Neural progenitor cell (in vitro differentiated cells): ENCODE measurements at regions not wholly inside any gene's neighbourhood (a gene's known extent, or its start where the extent isn't known, plus 50 kb on each side); places are given as distances from the start of the nearest gene placed in this dataset.

Experiments
- EZH2 ChIP-seq: fragments of 200-600 bp; sonication (generic); IDR thresholded peaks from 2 replicates; pipeline ENCODE4 v1.6.1; 2017; ENCODE audit warnings: antibody characterized with exemption, mild to moderate bottlenecking, moderate library complexity
- TF ChIP-seq, protein P1 (sequence below): fragments of 200-600 bp; sonication (generic); IDR thresholded peaks from 2 replicates; pipeline ENCODE4 v1.5.1; 2017; ENCODE audit warnings: antibody characterized with exemption, mild to moderate bottlenecking

DNA sequence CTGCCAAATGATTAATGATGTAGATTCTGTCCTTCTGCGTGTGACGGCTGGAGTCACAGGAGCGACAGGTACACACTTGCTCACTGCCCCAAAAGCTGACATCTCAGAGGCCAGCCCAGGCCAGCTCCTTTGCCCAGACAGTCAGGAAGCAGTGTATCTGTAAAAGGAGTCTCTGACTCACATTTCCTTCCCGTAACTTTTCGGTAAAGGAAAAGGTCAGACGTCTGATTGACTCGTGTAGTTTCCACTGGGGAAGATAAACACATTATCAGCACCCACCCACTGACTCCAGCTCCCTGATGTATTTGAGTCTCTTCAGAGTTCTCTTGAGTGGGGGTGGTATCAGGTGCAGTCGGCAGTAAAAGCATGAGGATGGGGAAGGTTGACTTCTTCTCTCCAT lies 64.4 kb upstream of the WWC1 start:
- TF ChIP-seq, protein P1, sequence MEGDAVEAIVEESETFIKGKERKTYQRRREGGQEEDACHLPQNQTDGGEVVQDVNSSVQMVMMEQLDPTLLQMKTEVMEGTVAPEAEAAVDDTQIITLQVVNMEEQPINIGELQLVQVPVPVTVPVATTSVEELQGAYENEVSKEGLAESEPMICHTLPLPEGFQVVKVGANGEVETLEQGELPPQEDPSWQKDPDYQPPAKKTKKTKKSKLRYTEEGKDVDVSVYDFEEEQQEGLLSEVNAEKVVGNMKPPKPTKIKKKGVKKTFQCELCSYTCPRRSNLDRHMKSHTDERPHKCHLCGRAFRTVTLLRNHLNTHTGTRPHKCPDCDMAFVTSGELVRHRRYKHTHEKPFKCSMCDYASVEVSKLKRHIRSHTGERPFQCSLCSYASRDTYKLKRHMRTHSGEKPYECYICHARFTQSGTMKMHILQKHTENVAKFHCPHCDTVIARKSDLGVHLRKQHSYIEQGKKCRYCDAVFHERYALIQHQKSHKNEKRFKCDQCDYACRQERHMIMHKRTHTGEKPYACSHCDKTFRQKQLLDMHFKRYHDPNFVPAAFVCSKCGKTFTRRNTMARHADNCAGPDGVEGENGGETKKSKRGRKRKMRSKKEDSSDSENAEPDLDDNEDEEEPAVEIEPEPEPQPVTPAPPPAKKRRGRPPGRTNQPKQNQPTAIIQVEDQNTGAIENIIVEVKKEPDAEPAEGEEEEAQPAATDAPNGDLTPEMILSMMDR, result no peak
- no peak for TF ChIP-seq EZH2
